ENCODE measurements at regions not wholly inside any gene's neighbourhood (a gene's known extent, or its start where the extent isn't known, plus 50 kb on each side); places are given as distances from the start of the nearest gene placed in this dataset.

DNA sequence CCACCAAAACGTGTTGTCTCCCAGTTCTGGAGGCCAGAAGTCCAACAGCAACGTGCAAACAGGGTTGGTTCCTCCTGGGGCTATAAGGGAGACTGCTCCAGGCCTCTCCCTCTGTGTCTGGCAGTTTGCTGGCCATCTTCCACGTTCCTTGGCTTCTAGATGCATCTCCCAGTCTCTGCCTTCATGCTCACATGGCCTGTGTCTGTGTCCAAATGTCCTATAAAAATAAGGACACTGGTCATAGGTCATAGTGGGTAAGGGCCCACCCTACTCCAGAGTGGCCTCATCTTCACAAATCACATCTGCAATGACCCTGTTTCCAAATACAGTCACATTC is 69.4 kb upstream of the TAF1B start:
- no peak for DNase-seq

DNA sequence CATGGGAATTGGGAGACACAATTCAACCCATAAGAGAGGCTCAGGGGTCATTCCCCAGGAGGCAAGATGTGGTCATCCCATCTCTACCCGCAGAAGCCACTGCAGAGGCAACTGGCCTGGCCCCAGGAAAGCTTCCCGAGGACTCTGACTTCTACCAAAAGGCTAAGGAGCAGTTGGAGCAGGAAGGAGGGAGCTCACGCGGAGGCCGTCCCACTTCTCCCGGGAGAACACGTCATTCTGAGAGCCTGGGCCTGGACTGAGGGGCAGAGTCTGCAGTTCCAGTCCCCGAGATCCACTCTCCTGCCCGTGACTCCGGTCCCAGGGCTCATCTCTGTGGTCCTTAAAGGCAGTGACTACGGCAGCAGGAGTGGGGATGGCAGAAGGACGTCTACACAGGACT is 69.0 kb upstream of the TAF1B start:
- DNase-seq = peak; percentile 6

DNA sequence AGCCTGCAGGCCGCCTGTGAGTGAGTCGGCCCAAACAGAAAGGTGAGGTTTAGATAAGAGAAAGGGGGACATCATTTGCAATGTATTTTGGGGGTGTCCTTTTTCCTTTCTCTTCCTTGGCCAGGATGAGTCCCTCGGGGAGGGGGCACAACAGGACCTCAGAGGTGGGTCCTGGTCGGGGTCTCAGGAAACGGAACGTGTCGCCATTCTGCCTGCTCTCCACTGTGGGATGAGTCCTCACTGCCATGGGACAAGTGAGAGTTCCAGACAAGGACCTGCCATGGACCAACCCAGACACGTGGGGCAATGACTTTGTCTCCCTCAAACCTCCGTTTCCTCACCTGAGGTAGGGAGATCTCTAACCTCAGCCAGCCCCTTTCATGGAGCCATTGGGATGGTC is 67.9 kb upstream of the TAF1B start:
- DNase-seq = no peak

DNA sequence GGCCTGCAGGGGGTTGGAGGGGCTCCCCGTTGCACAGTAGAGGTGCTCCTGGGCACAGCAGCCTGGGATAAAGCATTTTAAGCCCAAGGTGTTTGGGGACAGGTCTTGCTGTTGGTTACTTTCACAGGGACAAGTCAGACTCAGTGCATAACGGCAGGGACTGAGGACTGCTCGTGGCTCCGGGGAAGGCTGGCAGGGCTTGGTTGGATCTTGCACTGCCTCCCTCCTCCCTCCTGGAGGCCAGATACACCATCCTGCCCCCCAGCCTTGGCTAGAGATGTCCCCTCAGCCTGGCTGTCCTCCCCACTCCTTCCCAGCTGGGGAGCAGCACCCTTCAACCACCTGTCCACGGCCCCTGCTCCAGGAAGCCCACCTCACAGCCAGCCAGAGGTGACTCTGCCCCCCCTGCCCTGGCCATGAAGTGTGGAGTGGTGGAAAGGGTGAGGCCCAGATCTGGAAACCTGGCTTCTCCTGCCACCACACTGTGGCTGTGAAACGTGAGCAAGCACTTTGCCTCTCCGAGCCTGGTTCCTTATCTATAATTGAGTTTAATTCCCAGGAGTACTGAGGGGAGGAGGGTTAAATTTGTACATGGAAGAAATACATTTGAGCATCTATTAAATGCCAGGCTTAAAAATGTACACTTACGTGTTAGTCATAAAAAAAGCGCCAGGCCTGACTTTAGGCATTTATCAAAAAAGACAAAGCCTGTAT is 67.1 kb upstream of the TAF1B start:
- DNase-seq = no peak

DNA sequence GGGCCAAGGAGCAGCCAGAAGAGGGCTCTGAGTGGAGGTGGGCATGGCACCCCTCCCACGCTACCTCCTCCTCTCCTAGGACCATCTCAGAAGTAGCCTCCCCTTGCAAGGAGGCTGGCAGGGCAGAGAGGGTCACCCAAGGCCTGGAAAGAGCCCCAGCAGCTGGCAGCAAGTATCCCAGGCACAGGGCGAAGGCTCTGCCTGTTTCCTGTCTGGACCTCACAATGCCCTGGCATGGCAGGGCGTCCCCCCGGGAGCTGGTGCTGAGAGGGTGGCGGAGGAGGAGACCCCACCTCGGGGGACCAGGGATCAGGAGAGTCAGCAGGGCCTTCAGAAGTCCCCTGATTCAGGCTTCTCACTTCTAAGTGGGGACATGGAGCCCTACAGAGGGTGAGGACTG is 66.2 kb upstream of the TAF1B start:
- DNase-seq = no peak

DNA sequence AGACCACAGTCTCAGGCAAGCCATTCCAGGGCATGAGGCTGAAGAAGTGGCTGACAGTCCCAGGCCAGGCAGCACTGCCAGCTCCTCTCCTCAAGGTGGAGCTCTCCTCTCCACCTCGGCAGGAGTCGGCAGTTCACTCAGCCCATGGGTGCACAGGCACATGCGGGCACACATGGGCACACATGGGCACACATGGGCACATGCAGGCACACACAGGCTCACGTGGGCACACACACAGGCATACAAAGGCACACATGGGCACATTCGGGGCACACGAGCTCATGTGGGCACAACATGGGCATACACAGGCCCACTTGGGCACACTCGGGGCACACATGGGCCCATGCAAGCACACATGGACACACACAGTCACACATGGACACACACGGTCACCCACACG is 65.3 kb upstream of the TAF1B start:
- no peak for DNase-seq

DNA sequence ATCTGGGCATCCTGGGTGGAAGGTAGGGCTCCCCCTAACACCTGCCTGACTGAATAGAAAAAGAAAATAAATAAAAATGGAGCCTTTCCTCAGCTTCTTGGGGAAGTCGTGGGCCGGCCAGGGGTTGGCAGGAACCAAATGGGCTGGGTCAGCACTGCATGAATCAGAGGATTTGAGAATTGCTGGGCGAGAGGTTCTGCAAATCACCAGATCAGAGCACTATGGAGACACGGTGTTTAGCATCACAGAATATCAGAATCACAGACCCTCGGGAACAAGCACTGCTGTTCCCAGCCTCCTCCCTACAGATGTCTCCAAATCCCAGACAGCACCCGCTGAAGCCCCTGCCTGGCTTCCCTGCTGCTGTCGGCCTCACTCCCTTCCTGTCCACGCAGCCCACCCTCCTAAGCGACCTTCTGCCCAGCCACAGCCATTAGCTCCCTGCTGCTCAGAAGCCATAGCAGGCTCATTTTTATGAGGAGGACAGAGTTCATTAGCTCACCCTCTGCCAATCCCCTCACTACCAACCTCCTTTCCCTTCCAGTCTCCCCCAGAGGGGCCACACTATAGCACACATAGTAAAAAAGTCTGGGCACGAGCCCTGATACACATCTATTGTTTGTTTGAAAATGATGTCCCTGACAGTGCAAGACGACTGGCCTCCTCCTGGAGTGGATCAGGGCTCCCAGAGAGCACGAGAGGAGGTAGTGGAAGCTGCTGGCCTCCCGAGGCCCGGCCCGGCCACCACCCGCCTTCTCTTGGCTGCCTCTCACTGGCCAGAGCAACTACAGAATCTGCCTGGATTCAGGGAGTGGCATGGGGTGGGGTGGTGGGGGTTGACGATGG is 64.6 kb upstream of the TAF1B start:
- peak; percentile 44 for DNase-seq

DNA sequence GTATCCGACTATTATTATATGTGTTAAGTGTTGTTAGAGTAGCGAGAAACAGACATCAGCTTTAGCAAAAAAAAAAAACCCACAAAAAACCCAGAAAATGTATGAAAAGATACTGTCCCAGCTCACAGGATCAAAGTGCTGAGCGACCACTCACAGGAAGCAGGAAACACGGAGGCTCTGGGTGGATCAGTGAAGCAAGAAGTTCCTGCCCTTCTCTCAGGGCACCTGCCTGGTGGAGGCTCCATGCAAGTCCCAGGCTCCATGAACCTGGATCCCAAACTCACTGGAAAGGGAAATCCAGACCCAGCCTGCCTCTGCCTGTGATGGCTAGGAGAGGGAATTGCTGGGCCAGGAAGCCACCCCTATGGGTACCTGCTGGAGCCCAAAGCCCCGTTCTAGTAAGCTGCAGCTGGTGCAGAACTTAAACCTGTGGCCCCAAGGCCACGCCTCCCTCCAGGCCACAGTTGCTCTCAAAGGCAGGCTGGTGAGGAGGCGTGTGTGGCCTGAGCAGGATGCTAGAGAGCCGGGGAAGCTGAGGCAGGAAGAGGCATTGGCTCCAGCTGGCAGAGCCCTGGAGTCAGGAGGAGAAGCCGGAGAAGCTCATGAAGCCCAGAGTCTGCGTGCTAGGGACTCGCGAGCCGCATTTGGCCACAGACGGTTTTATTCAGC is 63.5 kb upstream of the TAF1B start:
- no peak for DNase-seq

DNA sequence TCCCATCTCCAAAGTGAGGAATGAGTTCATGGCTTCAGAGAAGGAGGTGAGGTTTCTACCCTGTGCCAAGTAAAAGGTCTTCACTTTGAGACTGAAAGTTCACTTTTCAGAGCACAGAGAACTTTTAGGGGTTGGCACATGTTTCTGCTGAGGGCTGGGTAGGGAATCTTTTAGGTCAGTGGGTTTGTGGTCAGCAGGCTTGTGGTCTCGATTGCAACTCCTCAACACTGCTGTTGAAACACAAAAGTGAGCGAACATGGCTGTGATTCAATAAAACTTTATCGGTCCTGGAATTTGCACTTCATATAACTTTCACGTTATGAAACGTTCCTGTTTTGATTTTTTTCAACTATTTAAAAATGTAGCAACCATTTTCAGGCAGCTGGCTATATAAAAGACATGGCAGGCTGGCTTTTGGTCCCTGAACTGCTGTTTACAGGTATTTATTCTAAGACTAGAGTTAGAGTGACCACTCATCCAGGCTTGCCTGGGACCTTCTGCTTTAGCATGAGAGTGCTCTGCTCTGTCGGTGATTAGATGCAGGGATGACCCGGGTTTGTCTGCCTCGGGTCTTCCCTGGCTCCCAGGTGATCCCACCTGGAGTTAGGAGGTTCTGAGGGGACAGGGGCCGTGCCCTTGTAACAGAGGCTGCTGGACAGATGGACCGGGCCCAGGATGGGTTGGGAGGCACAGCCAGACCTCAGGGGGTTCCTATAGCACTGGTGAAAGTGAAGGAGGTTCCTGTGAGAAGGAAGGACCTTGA is 62.7 kb upstream of the TAF1B start:
- DNase-seq = no peak

DNA sequence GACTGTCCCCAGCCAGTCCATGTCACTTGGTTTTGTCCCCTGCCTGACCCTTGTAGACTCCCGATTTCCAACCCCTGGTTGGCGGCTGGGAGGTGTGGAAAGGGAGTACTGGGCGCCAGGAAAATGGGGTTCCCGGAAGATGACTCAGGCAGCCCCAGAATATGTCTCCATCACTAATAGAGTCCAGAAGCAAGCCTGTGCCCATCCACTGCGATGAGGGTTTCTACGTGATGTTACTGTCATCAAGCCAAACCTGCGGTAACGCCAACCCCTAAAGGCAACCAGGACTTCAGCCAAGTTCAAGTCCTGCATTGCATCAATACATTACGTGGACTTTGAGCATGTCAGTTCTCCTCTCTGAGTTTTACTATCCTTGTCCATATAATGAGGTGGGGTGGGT is 62.0 kb upstream of the TAF1B start:
- DNase-seq = no peak

DNA sequence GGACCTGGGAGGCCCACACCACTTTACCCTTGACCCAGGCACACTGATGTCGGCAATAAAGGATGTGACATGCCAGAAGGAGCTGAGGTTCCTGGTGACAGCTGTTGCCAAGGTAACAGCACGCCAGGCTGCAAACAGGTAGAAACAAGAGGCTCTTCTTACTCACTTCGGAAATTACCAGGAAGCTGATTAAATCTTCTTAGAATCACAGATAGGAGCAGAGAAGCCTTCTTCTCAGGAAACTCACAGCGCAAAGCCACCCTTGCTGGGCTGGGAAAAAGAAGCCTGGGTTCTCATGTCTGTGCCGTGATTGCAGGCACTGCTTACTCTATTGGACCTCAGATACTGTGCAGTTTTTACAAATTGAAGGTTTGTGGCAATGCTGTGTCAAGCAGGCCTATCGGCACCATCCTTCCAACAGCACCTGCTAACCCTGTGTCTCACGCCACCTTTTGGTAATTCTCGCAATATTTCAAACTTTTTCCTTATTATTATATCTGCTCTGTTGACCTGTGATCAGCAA is 61.0 kb upstream of the TAF1B start:
- DNase-seq = no peak

DNA sequence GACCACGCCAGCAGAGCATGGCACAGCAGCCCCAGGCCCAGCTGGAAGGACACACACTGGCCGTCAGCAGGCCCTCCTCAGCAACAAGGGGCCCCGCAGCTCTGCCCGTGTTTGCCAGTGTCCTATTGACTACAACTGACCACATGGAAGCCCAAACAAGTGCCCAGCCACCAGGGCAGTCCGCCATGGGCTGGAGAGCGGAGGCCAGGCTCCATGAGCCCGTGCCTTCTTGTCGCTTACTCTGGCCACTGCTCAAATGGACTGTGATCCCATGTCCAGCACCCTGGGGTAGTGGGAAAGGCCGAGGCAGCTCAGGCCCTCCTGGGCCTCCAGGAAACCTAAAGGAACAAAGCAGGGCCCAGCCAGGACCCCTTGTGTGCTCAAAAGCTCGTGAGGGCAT is 53.9 kb upstream of the TAF1B start:
- DNase-seq = no peak

DNA sequence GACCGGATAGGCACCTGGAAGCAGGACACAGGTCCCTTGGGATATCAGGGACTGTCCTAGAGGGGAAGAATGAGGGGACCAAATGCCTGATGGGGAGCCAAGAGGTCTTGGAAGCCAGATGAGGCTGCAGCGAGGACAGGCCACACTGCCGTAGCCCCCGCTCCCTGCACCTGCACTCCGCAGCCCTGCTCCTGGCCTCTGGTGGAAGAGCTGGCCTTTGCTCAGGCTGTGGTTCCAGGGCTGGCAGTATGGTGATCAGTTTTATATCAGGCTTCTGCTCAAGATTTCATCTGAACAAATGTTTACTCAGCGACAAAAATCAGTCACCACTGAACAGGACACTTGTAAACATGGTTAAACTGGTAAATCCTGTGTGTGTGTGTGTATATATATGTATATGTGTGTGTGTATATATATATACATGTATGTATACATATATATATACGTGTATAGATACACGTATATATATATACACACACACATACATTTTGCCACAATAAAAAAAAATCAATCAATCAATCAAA is 52.5 kb upstream of the TAF1B start:
- no peak for DNase-seq

DNA sequence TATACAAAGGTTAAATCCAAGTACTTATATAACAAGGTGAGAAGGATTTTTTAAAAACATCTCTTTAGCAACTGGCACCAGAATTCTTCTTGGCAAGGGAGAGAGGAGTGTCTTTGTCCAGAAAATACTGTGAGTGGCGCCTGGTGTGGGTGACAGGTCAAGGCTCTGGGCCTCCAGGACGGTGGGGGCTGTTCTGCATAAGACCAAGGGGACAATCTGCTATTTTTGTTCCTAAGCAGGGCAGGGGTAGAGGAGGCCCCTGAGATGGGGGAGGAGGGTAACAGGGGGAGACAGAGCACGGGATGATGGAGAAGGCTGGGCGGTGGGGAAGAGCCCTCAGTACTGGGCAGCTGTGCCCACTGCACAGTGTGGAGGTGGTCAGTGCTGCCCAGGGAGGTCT is 51.6 kb upstream of the TAF1B start:
- no peak for DNase-seq

DNA sequence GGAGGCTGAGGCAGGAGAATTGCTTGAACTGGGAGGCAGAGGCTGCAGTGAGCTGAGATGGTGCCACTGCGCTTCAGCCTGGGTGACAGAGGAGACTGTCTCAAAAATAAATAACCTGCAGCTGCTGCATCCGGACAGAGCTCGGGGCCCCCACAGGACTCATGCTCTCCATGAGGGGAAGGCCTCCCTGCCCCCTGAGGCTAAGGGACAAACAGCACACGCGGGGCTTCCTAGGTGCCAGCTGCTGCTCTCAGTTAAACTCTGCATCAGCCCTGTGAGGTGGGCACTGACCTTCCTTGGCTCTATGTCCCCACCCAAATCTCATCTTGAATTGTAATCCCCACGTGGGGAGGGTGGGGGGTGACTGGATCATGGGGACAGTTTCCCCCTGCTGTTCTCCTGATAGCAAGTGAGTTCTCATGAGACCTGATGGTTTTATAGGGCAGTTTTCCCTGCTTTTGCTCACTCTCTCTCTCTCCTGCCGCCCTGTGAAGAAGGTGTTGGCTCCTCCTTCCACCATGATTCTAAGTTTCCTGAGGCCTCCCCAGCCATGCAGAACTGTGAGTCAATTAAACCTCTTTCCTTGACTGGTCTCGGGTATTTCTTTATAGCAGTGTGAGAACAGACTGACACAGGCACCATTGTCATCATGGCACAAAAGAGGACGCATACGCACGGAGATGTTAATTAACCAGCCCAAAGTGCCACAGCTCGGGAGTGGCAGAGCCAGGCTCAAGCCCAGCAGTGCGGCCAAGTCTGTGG is 49.9 kb upstream of the TAF1B start:
- no peak for DNase-seq
